K562 (cell line): ENCODE measurements at regions not wholly inside any gene's neighbourhood (a gene's known extent, or its start where the extent isn't known, plus 50 kb on each side); places are given as distances from the start of the nearest gene placed in this dataset.

Experiments used
- ATAC-seq: fragments of 200-7000 bp; cut with Tn5 transposase; 3 replicates; pipeline ENCODE4 v1.9.1; 2020; ENCODE audit warnings: moderate library complexity
- BruUV-seq: library from RNA; stranded (reverse); fragments of 400-500 nt; replicated peaks from 2 replicates; lab custom pipeline; 2021; lab: Mats Ljungman, UMichigan
- CTCF ChIA-PET: fragments of 300-600 bp; formaldehyde crosslinking; extraction: SDS; loops from one replicate; lab custom pipeline; 2021; ENCODE audit warnings: low intra/inter-chr PET ratio; lab: Yijun Ruan, JAX
- POLR2A ChIA-PET: fragments of 300-600, 350-650 bp; sonication (Branson Sonifier 250); formaldehyde crosslinking; extraction: SDS; loops from one replicate; lab custom pipeline; 2021; ENCODE audit warnings: antibody characterized with exemption, inconsistent platforms; lab: Yijun Ruan, JAX
- DNase-seq, 4 experiments: peaks; one replicate each; pipeline versions ENCODE4 v3.0.0 to v3.0.0-alpha.2; 2011 to 2018; ENCODE audit warnings: low spot score in 3 of 4, mixed read lengths in 3 of 4; ENCODE audit errors: extremely low read depth in 1 of 4
- FAIRE-seq: peaks from 2 replicates; lab custom pipeline; 2011; peaks lifted over from hg19 to GRCh38; lab: Jason Lieb, UNC
- H2AFZ ChIP-seq: 2 replicates; pipeline ENCODE4 v1.6.0; 2011; ENCODE audit warnings: low read depth, low read length, control low read depth, inconsistent platforms
- H3K27ac ChIP-seq: fragments of 200-600 bp; 3 replicates; pipeline ENCODE4 v1.8.0; 2011; ENCODE audit warnings: low read depth, mild to moderate bottlenecking, control low read depth, inconsistent platforms, low read length, moderate library complexity, mixed read lengths; ENCODE audit errors: extremely low read depth
- H3K27me3 ChIP-seq, 2 experiments: fragments of 300-600 bp in 1 of 2; 2 replicates in 1 of 2; 3 replicates in 1 of 2; pipeline versions ENCODE4 v1.6.0 to v1.8.0; 2011; ENCODE audit warnings: inconsistent platforms in 2 of 2, low read length in 2 of 2, mild to moderate bottlenecking in 1 of 2, mixed read lengths in 1 of 2, moderate library complexity in 1 of 2; ENCODE audit not compliant: control insufficient read depth in 2 of 2, insufficient read depth in 2 of 2
- H3K36me3 ChIP-seq: fragments of 300-600 bp; 3 replicates; pipeline ENCODE4 v1.8.0; 2011; ENCODE audit warnings: mild to moderate bottlenecking, low read length, inconsistent platforms; ENCODE audit not compliant: control insufficient read depth, insufficient read depth
- H3K4me1 ChIP-seq, 2 experiments: fragments of 200-600 bp in 1 of 2; replicated peaks in 1 of 2; 2 replicates in 1 of 2; 3 replicates in 1 of 2; pipeline versions ENCODE4 v1.5.1 to v1.8.0; 2011; ENCODE audit warnings: inconsistent platforms in 2 of 2, low read length in 2 of 2, mild to moderate bottlenecking in 1 of 2, mixed read lengths in 1 of 2, moderate library complexity in 1 of 2; ENCODE audit not compliant: control insufficient read depth in 2 of 2, insufficient read depth in 2 of 2
- H3K4me2 ChIP-seq: 2 replicates; pipeline ENCODE4 v1.6.1; 2011; ENCODE audit warnings: low read length, control low read depth, inconsistent platforms, mixed read lengths; ENCODE audit not compliant: insufficient read depth
- H3K4me3 ChIP-seq: fragments of 200-600 bp; sonication (generic), shearing (Covaris generic); 2 replicates; pipeline ENCODE4 v1.5.1; 2016; ENCODE audit warnings: control low read depth, inconsistent platforms
- H3K79me2 ChIP-seq: fragments of 200-600 bp; 3 replicates; pipeline ENCODE4 v1.8.0; 2011; ENCODE audit warnings: low read length, inconsistent platforms; ENCODE audit not compliant: control insufficient read depth, insufficient read depth
- H3K9ac ChIP-seq, 2 experiments: 2 replicates each; pipeline versions ENCODE4 v1.6.0 to v1.6.1; 2011; ENCODE audit warnings: low read depth in 2 of 2, low read length in 2 of 2, control low read depth in 1 of 2, inconsistent platforms in 1 of 2, mild to moderate bottlenecking in 1 of 2, mixed read lengths in 1 of 2; ENCODE audit not compliant: insufficient read depth in 1 of 2
- H3K9me1 ChIP-seq: one replicate; pipeline ENCODE4 v1.6.0; 2011; ENCODE audit warnings: inconsistent platforms, mild to moderate bottlenecking, low read length, moderate library complexity; ENCODE audit not compliant: control insufficient read depth, insufficient read depth
- H3K9me3 ChIP-seq: replicated peaks from 2 replicates; pipeline ENCODE4 v1.5.1; 2011; ENCODE audit warnings: low read depth, low read length, inconsistent platforms; ENCODE audit not compliant: control insufficient read depth, insufficient read depth
- H4K20me1 ChIP-seq: replicated peaks from 2 replicates; pipeline ENCODE4 v1.6.1; 2011; ENCODE audit warnings: low read length, inconsistent platforms, mixed read lengths; ENCODE audit not compliant: control insufficient read depth, insufficient read depth
- CBX1 ChIP-seq: sonication (generic); IDR thresholded peaks from 2 replicates; pipeline ENCODE4 v1.6.1; 2016; ENCODE audit warnings: antibody characterized with exemption, low read depth, mild to moderate bottlenecking
- CBX3 ChIP-seq, 2 experiments: IDR thresholded peaks; 1 replicate in 1 of 2; 2 replicates in 1 of 2; pipeline ENCODE4 v1.6.1; 2012; ENCODE audit warnings: inconsistent platforms in 2 of 2, low read length in 2 of 2, borderline replicate concordance in 1 of 2, control low read depth in 1 of 2
- KLF13 ChIP-seq: fragments of 450-650 bp; IDR thresholded peaks from 2 replicates; pipeline ENCODE4 v1.6.1; 2016; ENCODE audit warnings: missing genetic modification characterization, low read depth, mild to moderate bottlenecking, missing compliant biosample characterization, moderate library complexity, borderline replicate concordance
- PHF20 ChIP-seq: fragments of 450-650 bp; IDR thresholded peaks from 2 replicates; pipeline ENCODE4 v1.6.1; 2018; ENCODE audit not compliant: partially characterized antibody
- RAD21 ChIP-seq, 2 experiments: fragments of 250-450 bp in 1 of 2; fragments of 450-650 bp in 1 of 2; sonication (Bioruptor Pico) in 1 of 2; formaldehyde crosslinking in 1 of 2; IDR thresholded peaks in 1 of 2; conservative IDR thresholded peaks in 1 of 2; 2 replicates each; pipeline versions ENCODE4 v1.4.0 to v1.8.0; 2020 to 2022; ENCODE audit warnings: mild to moderate bottlenecking in 2 of 2, moderate library complexity in 1 of 2
- SAFB2 ChIP-seq: fragments of 200-400 bp; formaldehyde crosslinking; IDR thresholded peaks from 2 replicates; pipeline ENCODE4 v1.6.1; 2018; ENCODE audit warnings: borderline replicate concordance, low read length, low read depth, moderate library complexity; ENCODE audit not compliant: severe bottlenecking
- SPI1 ChIP-seq: IDR thresholded peaks from 2 replicates; pipeline ENCODE4 v1.6.1; 2011; ENCODE audit warnings: low read depth, low read length, control low read depth, borderline replicate concordance
- SREBF2 ChIP-seq: sonication (generic); formaldehyde crosslinking; IDR thresholded peaks from 2 replicates; pipeline ENCODE4 v1.4.0; 2020; ENCODE audit warnings: mild to moderate bottlenecking, missing genetic modification reagents
- SRSF1 ChIP-seq: fragments of 200-400 bp; formaldehyde crosslinking; IDR thresholded peaks from 2 replicates; pipeline ENCODE4 v1.6.1; 2017; ENCODE audit warnings: mild to moderate bottlenecking, low read depth, low read length, moderate library complexity
- TEAD1 ChIP-seq, 2 experiments: fragments of 450-650 bp in 1 of 2; sonication (generic) in 1 of 2; formaldehyde crosslinking; IDR thresholded peaks; 2 replicates each; pipeline versions ENCODE4 v1.4.0 to v1.8.0; 2020 to 2022; ENCODE audit warnings: mild to moderate bottlenecking in 2 of 2, missing genetic modification reagents in 1 of 2
- ZKSCAN3 ChIP-seq: fragments of 250-450 bp; sonication (Bioruptor Pico); IDR thresholded peaks from 2 replicates; pipeline ENCODE4 v1.4.0; 2020
- WGBS: fragments of 100-300 bp; shearing (Covaris generic); methylation state at CpG from one replicate; pipeline ENCODE4 v1.1.6; 2016; ENCODE audit warnings: low coverage, mixed read lengths; ENCODE audit not compliant: insufficient coverage; ENCODE audit errors: missing lambda C conversion rate; 5-methylcytosine and 5-hydroxymethylcytosine counted together
- in situ Hi-C: fragments of 300-500 bp; cut with MboI; formaldehyde crosslinking; loops from 4 replicates; pipeline ENCODE4 v1.15.0; 2018; ENCODE audit warnings: inconsistent platforms, mixed read lengths
- intact Hi-C: fragments of 100-400 bp; cut with micrococcal nuclease; formaldehyde crosslinking; loops from 2 replicates; pipeline ENCODE4 v1.14.2; 2022
- TF ChIP-seq, protein P1 (sequence below): fragments of 250-450 bp; sonication (Bioruptor Pico); IDR thresholded peaks from 2 replicates; pipeline ENCODE4 v1.4.0; 2020
- TF ChIP-seq, protein P2 (sequence below): IDR thresholded peaks from 2 replicates; pipeline ENCODE4 v1.6.1; 2012; ENCODE audit warnings: low read depth, low read length, improper control_type of control experiment, borderline replicate concordance

DNA sequence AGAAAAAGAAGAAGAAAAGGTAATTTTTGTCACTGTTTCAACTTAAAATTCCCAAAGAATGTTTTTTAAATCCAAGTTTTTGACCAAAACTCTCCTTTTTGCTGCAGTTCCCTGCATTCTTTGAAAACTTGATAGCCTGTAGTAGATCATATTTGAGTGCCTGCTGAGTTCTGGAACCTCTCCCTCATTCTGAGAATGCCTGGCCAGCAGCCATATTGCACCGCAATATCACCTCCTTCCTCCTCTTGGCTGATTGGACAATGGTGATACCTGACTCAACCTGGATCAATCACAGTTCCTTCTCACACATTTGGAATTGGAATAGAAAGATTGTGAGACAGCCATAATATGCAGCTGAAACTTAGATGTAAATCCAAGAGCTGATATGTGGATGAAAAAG, 97.6 kb upstream of the GAP43 start (continued):
- TF ChIP-seq, protein P1, sequence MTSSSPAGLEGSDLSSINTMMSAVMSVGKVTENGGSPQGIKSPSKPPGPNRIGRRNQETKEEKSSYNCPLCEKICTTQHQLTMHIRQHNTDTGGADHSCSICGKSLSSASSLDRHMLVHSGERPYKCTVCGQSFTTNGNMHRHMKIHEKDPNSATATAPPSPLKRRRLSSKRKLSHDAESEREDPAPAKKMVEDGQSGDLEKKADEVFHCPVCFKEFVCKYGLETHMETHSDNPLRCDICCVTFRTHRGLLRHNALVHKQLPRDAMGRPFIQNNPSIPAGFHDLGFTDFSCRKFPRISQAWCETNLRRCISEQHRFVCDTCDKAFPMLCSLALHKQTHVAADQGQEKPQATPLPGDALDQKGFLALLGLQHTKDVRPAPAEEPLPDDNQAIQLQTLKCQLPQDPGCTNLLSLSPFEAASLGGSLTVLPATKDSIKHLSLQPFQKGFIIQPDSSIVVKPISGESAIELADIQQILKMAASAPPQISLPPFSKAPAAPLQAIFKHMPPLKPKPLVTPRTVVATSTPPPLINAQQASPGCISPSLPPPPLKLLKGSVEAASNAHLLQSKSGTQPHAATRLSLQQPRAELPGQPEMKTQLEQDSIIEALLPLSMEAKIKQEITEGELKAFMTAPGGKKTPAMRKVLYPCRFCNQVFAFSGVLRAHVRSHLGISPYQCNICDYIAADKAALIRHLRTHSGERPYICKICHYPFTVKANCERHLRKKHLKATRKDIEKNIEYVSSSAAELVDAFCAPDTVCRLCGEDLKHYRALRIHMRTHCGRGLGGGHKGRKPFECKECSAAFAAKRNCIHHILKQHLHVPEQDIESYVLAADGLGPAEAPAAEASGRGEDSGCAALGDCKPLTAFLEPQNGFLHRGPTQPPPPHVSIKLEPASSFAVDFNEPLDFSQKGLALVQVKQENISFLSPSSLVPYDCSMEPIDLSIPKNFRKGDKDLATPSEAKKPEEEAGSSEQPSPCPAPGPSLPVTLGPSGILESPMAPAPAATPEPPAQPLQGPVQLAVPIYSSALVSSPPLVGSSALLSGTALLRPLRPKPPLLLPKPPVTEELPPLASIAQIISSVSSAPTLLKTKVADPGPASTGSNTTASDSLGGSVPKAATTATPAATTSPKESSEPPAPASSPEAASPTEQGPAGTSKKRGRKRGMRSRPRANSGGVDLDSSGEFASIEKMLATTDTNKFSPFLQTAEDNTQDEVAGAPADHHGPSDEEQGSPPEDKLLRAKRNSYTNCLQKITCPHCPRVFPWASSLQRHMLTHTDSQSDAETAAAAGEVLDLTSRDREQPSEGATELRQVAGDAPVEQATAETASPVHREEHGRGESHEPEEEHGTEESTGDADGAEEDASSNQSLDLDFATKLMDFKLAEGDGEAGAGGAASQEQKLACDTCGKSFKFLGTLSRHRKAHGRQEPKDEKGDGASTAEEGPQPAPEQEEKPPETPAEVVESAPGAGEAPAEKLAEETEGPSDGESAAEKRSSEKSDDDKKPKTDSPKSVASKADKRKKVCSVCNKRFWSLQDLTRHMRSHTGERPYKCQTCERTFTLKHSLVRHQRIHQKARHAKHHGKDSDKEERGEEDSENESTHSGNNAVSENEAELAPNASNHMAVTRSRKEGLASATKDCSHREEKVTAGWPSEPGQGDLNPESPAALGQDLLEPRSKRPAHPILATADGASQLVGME, result no peak

DNA sequence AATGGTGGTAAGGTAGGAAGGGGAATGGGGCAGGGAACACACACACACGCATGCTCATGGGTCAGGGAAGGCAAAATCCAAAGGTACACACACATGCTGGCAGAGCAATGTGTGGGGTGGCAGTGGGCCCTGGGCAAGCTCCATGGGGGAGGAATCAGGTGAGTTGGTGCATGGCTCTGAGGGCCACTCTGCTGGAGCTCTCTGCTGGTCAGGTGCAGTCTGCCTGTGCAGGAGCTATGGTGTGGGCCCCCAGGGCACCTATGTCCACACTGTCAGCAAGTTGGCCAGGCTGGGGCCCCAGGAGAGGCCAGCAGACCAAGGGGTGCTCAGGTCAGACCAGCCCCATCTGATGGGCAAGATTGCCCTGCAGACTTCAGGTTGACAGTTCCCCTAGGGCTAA, 90.1 kb upstream of the GAP43 start:
- no peak for DNase-seq
- WGBS, result no CpG with 5 or more reads among the region's 1 CpG
- ChIA-PET CTCF (no interaction called here), POLR2A (no interaction called here)
- H4K20me1 ChIP-seq, result no peaks in the 10 kb centered on the region
- no peak overlapping the region for H3K4me3 ChIP-seq
- H3K4me2 ChIP-seq, result no peak overlapping the region
- intact Hi-C loops (no loop called here), in situ Hi-C loops (no loop called here)
- no peak for FAIRE-seq
- H3K9me3 ChIP-seq, result no peaks in the 10 kb centered on the region
- BruUV-seq, result no TSS peak
- H3K79me2 ChIP-seq, result no peaks in the 10 kb centered on the region
- no peaks in the 10 kb centered on the region for H3K36me3 ChIP-seq
- H2AFZ ChIP-seq, result no peak overlapping the region
- no peak overlapping the region for H3K9ac ChIP-seq
- H3K27me3 ChIP-seq, result no peaks in the 10 kb centered on the region
- H3K4me1 ChIP-seq, result no peaks in the 10 kb centered on the region
- H3K27ac ChIP-seq, result no peak overlapping the region
- H3K9me1 ChIP-seq, result no peaks in the 10 kb centered on the region
- no peak for ATAC-seq
- TF ChIP-seq ZKSCAN3 (no peak), CBX1 (no peak), SAFB2 (no peak), SRSF1 (no peak), SREBF2 (CRISPR knock-in tag) (no peak), CBX3 (IDR thresholded peaks at IDR 0.05; ENCODE audit: borderline replicate concordance in 1 of 2, low read length in 2 of 2) (no peak), RAD21 (CRISPR knock-in tag; conservative IDR thresholded peaks at IDR 0.05 in 1 of 2, IDR thresholded peaks at IDR 0.05 in 1 of 2) (no peak), KLF13 (tag) (no peak), PHF20 (no peak), TEAD1 (CRISPR knock-in tag; IDR thresholded peaks at IDR 0.05) (no peak), SPI1 (no peak)
- TF ChIP-seq, protein P2, sequence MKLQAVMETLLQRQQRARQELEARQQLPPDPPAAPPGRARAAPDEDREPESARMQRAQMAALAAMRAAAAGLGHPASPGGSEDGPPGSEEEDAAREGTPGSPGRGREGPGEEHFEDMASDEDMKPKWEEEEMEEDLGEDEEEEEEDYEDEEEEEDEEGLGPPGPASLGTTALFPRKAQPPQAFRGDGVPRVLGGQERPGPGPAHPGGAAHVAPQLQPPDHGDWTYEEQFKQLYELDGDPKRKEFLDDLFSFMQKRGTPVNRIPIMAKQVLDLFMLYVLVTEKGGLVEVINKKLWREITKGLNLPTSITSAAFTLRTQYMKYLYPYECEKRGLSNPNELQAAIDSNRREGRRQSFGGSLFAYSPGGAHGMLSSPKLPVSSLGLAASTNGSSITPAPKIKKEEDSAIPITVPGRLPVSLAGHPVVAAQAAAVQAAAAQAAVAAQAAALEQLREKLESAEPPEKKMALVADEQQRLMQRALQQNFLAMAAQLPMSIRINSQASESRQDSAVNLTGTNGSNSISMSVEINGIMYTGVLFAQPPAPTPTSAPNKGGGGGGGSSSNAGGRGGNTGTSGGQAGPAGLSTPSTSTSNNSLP, result no peak
